NCI-H774 (cell line): ENCODE measurements at regions not wholly inside any gene's neighbourhood (a gene's known extent, or its start where the extent isn't known, plus 50 kb on each side); places are given as distances from the start of the nearest gene placed in this dataset.

Source experiments
- DNase-seq: peaks from one replicate; lab custom pipeline; 2025; lab: John Stamatoyannopoulos, UW

- DNase-seq = no peak
Observed at GRCh38 chr2:192373754-192374153, 179.0 kb upstream of the TMEFF2 start.

- DNase-seq = no peak
Observed at GRCh38 chr2:192373221-192373620, 178.5 kb upstream of the TMEFF2 start.

DNA sequence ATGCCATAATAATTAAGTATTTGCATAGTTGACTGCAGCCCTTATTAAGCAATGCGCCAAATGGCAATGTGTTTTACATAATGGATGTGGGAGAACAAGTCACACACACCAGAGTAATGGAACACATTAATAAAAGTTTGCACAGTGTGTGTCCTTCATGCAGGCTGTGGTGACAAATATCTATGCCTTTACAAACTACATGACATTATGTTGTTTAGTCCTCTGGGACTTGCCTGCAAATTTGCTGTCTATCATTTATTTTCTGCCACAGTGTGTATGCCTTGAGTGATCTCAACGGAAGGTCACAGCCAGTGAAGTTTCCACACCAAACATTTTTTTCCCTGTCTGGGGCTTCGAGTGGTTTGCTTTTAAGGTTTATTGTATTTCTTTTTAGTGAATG is 175.2 kb upstream of the TMEFF2 start:
- no peak for DNase-seq

- DNase-seq = no peak
Observed at GRCh38 chr2:192357217-192357616, 162.5 kb upstream of the TMEFF2 start.

GRCh38 chr2:192354512-192355244 is 159.9 kb upstream of the TMEFF2 start:
- no peak for DNase-seq

GRCh38 chr2:192347542-192347941 is 152.8 kb upstream of the TMEFF2 start:
- DNase-seq = no peak

DNA sequence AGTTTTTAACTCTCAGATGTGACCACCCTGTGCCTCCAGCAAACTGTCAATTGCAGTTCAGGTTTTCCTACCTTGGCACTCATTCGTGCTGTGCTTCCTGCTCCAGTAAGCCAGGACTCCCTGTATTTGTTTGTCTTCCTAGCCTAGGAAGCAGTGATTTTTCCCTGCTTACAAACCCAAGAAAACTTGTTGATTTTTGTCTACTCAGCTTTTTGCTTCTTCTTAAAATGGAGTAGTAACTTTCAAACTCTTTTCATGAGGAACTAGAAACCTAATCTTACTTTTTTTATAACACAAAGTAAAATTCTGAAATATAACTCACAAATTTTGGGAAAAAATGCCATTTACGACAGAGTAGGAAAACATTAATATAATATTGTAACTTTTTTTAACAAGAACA is 150.6 kb upstream of the TMEFF2 start:
- no peak for DNase-seq

GRCh38 chr2:192333642-192334041 is 138.9 kb upstream of the TMEFF2 start:
- DNase-seq = no peak

GRCh38 chr2:192328297-192328696 is 133.6 kb upstream of the TMEFF2 start:
- no peak for DNase-seq

- no peak for DNase-seq
Observed at GRCh38 chr2:192327576-192327975, 132.8 kb upstream of the TMEFF2 start.

DNA sequence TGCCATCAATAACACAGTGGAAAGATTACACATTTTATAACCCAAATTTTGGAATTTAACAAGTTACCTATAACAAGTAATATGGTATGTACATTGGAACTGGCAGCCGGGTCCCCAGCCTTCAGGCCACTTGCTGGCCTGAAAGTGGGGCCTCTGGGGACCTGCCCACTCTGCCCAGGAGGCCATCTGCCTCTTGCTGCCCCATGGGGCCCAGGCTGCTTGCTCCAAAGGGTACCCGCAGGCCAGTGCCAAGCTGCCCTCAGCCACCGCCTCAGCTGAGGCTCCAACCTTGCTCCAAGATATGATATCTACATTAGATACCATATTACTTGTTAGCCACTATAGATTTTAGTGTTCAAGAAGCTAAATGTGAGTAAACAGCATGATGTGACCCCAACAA is 120.8 kb upstream of the TMEFF2 start:
- DNase-seq = no peak

GRCh38 chr2:192314800-192315481 is 120.2 kb upstream of the TMEFF2 start:
- DNase-seq = no peak

GRCh38 chr2:192313773-192314172 is 119.0 kb upstream of the TMEFF2 start:
- DNase-seq = no peak

GRCh38 chr2:192311701-192312460 is 117.1 kb upstream of the TMEFF2 start:
- no peak for DNase-seq

GRCh38 chr2:192307530-192307929 is 112.8 kb upstream of the TMEFF2 start:
- DNase-seq = no peak

DNA sequence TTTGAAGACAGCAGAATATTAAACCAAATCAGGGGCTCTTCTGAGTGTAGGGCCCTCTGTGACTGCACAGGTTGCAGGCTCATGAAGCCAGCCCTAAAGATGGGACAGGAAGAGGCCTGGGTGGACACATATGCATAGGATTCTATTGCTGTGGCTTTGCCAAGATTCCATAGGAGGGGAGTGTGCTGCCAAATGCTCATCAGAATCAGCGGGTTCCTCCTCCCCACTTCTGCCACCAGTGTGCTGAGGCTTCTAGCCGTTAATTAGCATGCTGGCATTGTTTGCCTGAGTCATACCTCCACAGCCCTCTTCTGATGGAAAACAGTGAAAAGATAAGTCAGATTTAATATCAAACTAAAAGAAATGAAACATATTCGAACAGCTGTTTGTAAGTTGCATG is 103.9 kb upstream of the TMEFF2 start:
- no peak for DNase-seq

DNA sequence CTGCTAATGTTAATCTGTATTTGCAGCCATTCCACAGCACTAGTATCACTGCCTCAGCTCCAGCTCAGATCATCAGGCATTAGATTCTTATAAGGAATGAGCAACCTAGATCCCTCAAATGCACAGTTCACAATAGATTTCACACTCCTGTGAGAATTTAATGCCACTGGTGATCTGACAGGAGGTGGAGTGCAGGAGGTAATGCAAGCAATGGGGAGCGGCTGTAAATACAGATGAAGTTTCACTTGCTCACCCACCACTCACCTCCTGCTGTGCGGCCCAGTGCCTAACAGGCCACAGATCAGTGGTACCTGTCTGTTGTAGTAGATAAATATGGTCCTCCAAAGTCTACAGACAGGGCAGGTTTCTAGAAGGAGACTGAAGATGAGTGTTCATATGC is 97.7 kb upstream of the TMEFF2 start:
- DNase-seq = no peak

DNA sequence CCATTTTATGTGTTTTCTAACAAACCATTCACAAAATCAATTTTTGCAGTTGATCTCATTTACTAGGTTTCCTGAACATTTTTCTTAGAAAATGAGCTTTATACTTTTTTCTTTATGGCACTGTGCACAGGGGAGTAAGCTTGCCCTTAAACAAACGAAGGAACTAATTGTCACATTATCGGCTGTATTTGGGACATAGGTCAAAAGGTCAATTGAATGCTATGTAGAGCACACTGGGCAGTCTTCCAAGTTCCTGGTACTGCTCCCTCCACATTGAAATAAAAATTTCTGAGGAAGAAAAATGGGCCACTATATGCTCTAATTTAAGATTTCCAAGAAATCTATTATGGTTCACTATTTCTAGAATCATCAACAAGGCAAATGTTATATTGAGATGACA is 93.6 kb upstream of the TMEFF2 start:
- no peak for DNase-seq

- no peak for DNase-seq
Observed at GRCh38 chr2:192286093-192286701, 91.5 kb upstream of the TMEFF2 start.

DNA sequence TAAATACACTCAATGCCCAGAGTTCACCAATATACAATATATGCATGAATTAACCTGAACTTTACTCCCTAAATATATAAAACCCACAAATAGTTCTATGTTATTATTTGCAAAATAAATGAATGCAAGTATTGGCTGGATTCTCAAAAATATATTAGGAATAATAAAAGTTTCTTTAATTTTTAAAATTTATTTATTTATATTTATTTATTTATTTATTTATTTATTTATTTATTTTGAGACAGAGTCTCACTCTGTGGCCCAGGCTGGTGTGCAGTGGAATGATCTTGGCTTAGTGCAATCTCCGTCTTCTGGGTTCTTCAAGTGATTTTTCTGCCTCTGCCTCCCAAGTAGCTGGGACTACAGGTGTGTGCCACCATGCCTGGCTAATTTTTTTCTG is 88.7 kb upstream of the TMEFF2 start:
- DNase-seq = no peak

DNA sequence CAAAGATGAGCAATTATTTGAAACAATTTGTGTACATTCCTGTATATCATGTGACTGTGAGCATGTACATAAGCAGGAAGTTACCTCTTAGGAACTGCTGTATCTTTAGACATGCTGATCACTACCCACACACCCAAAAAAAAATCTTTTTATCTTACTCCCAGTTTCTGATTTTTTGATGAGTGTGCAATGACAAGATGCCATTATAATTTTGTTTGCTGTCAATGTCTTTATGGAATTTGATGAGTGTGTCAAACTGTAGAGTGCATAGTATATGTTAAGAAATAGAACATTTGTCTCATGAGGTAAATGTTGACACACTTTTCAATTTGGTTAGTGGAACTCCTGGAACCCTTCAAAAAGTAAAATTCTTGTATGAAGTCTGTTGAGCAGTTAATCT is 84.0 kb upstream of the TMEFF2 start:
- DNase-seq = no peak

DNA sequence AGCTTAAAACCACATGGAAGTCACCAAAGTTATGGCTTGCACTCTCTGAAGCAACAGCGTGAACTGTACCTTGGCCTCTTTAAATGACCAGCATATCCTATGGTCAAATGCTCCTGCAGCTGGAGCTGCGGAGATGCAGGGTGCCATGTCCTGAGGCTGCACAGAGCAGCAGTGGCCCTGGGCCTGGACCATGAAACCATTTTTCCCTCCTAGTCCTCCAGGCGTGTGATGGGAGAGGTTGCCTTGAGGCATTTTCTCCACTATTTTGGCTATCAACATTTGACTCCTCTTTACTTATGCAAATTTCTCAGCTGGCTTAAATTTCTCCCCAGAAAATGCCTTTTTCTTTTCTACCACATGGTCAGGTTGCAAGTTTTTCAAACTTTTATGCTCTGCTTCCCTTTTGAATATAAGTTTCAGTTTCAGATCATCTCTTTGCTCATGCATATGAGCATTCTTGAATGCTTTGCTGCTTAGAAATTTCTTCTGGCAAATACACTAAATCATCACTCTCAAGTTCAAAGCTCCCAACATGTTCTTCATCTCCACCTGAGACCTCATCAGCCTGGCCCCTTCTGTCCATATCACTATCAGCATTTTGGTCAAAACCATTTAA is 82.9 kb upstream of the TMEFF2 start:
- DNase-seq = no peak
